Kidney epithelial cell (primary cell): ENCODE measurements at regions not wholly inside any gene's neighbourhood (a gene's known extent, or its start where the extent isn't known, plus 50 kb on each side); places are given as distances from the start of the nearest gene placed in this dataset.
"Not testable (repeated sequence)": the region's sequence is repeated elsewhere in the genome, so short reads cannot be mapped to it uniquely, and the experiment has no call there.

Experiments used
- DNase-seq: peaks from one replicate; pipeline ENCODE4 v3.0.0-alpha.2; 2010; ENCODE audit warnings: low read depth
- H3K27me3 ChIP-seq: 2 replicates; pipeline ENCODE4 v1.6.0; 2011; ENCODE audit warnings: low read length; ENCODE audit not compliant: control insufficient read depth, insufficient read depth
- H3K36me3 ChIP-seq: 2 replicates; pipeline ENCODE4 v1.5.1; 2011; ENCODE audit warnings: low read length; ENCODE audit not compliant: control insufficient read depth, insufficient read depth
- H3K4me3 ChIP-seq: 2 replicates; pipeline ENCODE4 v1.5.1; 2011; ENCODE audit warnings: low read depth, mild to moderate bottlenecking, control low read depth, low read length
- CTCF ChIP-seq: IDR thresholded peaks from 2 replicates; pipeline ENCODE4 v1.5.1; 2011; ENCODE audit warnings: mild to moderate bottlenecking, moderate library complexity, low read length, control low read depth, inconsistent platforms; ENCODE audit not compliant: insufficient read depth, poor library complexity, severe bottlenecking

- H3K27me3 ChIP-seq, result no peaks in the 10 kb centered on the region
- TF ChIP-seq CTCF, result no peak
- H3K4me3 ChIP-seq, result no peak overlapping the region
- H3K36me3 ChIP-seq, result no peaks in the 10 kb centered on the region
- no peak for DNase-seq
Observed at GRCh38 chr2:869894-870293, 80.8 kb upstream of the SNTG2 start.

GRCh38 chr2:869357-869871 is 81.2 kb upstream of the SNTG2 start:
- no peak for TF ChIP-seq CTCF
- no peak for DNase-seq
- H3K4me3 ChIP-seq, result peak overlapping the region; percentile 24
- H3K36me3 ChIP-seq, result no peaks in the 10 kb centered on the region
- H3K27me3 ChIP-seq, result no peaks in the 10 kb centered on the region

DNA sequence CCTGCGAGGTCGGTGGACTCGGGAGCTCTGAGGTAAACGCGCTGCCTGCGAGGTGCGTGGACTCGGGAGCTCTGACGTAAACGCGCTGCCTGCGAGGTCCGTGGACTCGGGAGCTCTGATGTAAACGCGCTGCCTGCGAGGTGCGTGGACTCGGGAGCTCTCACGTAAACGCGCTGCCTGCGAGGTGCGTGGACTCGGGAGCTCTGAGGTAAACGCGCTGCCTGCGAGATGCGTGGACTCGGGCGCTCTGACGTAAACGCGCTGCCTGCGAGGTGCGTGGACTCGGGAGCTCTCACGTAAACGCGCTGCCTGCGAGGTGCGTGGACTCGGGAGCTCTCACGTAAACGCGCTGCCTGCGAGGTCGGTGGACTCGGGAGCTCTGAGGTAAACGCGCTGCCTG is 81.8 kb upstream of the SNTG2 start:
- not testable (repeated sequence) for DNase-seq, H3K36me3 ChIP-seq, H3K27me3 ChIP-seq
- peak overlapping the region; percentile 33 for H3K4me3 ChIP-seq

DNA sequence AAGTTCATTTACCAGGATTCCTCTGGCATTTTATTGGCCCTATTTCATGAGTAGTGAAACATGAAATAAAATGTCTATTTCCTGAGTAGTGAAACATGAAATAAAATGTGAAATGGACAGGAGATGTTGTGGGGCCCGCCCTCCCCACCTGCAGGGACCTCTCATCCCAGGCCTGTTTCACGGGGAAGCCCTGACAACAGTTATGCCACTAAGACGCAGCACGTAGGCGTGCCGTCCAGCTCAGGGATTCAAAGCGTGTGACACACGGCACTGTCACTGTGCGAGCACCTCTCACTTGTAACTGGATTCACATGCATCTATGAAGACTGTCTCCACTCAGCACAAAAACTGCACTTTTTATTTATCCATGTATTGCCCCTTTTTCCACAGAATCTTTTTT is 83.4 kb upstream of the SNTG2 start:
- DNase-seq, result no peak
- TF ChIP-seq CTCF, result no peak
- Histone ChIP-seq H3K27me3 (peaks cover 3% of the 10 kb centered on the region), H3K36me3 (no peaks in the 10 kb centered on the region), H3K4me3 (no peak overlapping the region)

DNA sequence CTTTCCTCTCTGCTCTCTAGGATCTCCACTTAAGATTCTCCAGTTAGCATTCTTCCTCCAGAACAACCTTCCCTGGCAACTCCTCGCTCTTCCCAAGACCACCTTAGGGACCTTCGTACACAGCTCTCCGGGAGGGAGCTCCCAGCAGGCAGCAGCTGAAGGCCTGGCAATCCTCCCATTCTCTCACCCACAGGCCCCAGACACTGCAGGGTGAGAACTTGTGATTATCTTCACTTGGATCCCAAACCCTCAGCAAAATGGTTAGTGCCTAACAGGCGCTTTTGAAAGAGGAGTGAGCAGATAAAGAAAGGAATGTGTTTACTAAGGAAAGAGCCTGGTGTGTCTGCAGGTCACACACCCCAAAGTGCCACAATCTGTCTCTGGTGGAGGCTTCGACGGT is 83.8 kb upstream of the SNTG2 start:
- no peak for TF ChIP-seq CTCF
- DNase-seq, result no peak
- Histone ChIP-seq H3K36me3 (no peaks in the 10 kb centered on the region), H3K4me3 (no peak overlapping the region), H3K27me3 (peaks cover 6% of the 10 kb centered on the region)

DNA sequence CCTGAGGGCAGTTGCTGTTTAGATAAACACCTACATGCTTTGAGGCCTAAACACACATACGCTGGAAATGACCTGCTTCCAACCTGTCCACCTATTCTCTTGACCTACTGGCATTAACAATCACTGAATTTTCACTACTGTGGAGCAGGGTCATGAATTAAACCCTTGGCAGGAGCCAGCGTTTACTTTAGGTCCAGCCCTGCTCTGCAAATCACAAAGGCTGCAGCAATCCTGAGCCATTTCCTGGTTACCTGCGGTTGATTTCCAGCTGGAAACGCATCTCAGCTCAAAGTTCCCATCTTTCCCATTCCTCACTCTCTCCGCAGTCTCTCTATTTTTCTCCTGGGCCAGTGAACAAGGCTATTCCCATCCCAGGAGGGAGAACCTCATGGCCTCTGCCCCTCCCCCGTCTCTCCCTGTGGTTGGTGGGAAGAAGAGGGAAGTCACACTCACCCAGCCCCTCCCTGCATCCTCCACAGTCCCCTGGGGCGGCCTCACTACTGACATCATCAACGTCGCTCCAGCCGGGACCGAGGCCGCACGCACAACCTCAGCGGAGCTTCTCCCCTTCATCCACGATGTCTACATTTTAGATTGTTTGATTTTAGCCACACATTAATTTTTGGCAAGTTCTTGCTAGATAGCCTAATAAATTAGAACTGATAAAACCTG is 84.5 kb upstream of the SNTG2 start:
- peaks cover 10% of the 10 kb centered on the region for H3K27me3 ChIP-seq

More for the DNA sequence above, 84.5 kb upstream of the SNTG2 start:
- no peak for TF ChIP-seq CTCF
- no peak for DNase-seq
- H3K4me3 ChIP-seq, result no peak overlapping the region
- H3K36me3 ChIP-seq, result no peaks in the 10 kb centered on the region
